GM23338 (cell line): ENCODE measurements at regions not wholly inside any gene's neighbourhood (a gene's known extent, or its start where the extent isn't known, plus 50 kb on each side); places are given as distances from the start of the nearest gene placed in this dataset.

Source experiments
- ATAC-seq: fragments of 200-7000 bp; cut with Tn5 transposase; 3 replicates; pipeline ENCODE4 v1.9.1; 2020
- DNase-seq: peaks from one replicate; pipeline ENCODE4 v3.0.0-alpha.2; 2015; ENCODE audit warnings: low spot score
- H2AFZ ChIP-seq: fragments of 200-600 bp; sonication (generic); 2 replicates; pipeline ENCODE4 v1.8.0; 2016; ENCODE audit warnings: antibody characterized with exemption, mild to moderate bottlenecking, moderate library complexity
- H3F3A ChIP-seq: fragments of 200-600 bp; sonication (generic); replicated peaks from 2 replicates; pipeline ENCODE4 v1.8.0; 2017; ENCODE audit warnings: antibody characterized with exemption, mixed run types, low read depth
- H3K27ac ChIP-seq: fragments of 200-600 bp; sonication (generic); 2 replicates; pipeline ENCODE4 v1.6.1; 2016; ENCODE audit warnings: low read depth
- H3K27me3 ChIP-seq: fragments of 200-600 bp; sonication (generic); 2 replicates; pipeline ENCODE4 v1.8.0; 2016; ENCODE audit warnings: mild to moderate bottlenecking, mixed run types, moderate library complexity; ENCODE audit not compliant: insufficient read depth
- H3K36me3 ChIP-seq: fragments of 200-600 bp; sonication (generic); 2 replicates; pipeline ENCODE4 v1.8.0; 2016; ENCODE audit warnings: mild to moderate bottlenecking; ENCODE audit not compliant: insufficient read depth
- H3K4me1 ChIP-seq: fragments of 200-600 bp; sonication (generic); 2 replicates; pipeline ENCODE4 v1.8.0; 2016; ENCODE audit warnings: mild to moderate bottlenecking, moderate library complexity; ENCODE audit not compliant: insufficient read depth
- H3K4me2 ChIP-seq: fragments of 200-600 bp; sonication (generic); 2 replicates; pipeline ENCODE4 v1.7.1; 2017; ENCODE audit warnings: mixed run types
- H3K4me3 ChIP-seq: fragments of 200-600 bp; sonication (generic); 2 replicates; pipeline ENCODE4 v1.6.1; 2016; ENCODE audit warnings: mixed run types
- H3K79me2 ChIP-seq: fragments of 200-600 bp; sonication (generic); replicated peaks from 2 replicates; pipeline ENCODE4 v1.8.0; 2017; ENCODE audit warnings: mild to moderate bottlenecking; ENCODE audit not compliant: insufficient read depth
- H3K9me2 ChIP-seq: fragments of 200-600 bp; sonication (generic); 2 replicates; pipeline ENCODE4 v1.8.0; 2017; ENCODE audit not compliant: insufficient read depth
- H4K20me1 ChIP-seq: fragments of 200-600 bp; sonication (generic); replicated peaks from 2 replicates; pipeline ENCODE4 v1.8.0; 2017; ENCODE audit warnings: mild to moderate bottlenecking; ENCODE audit not compliant: insufficient read depth
- H3K27ac Mint-ChIP-seq: 2 replicates; pipeline ENCODE4 v1.8.0; 2020; ENCODE audit warnings: inconsistent platforms, mild to moderate bottlenecking, moderate library complexity, mixed read lengths
- H3K27me3 Mint-ChIP-seq: 3 replicates; pipeline ENCODE4 v1.8.0; 2022; ENCODE audit warnings: low read depth, mild to moderate bottlenecking, moderate library complexity, mixed read lengths, inconsistent platforms; ENCODE audit not compliant: insufficient read depth, poor library complexity
- H3K36me3 Mint-ChIP-seq: 3 replicates; pipeline ENCODE4 v1.8.0; 2021; ENCODE audit warnings: low read depth, mild to moderate bottlenecking, inconsistent platforms, moderate library complexity, mixed read lengths
- H3K4me1 Mint-ChIP-seq: 3 replicates; pipeline ENCODE4 v1.8.0; 2020; ENCODE audit warnings: mild to moderate bottlenecking, inconsistent platforms, mixed read lengths
- H3K4me3 Mint-ChIP-seq: 3 replicates; pipeline ENCODE4 v1.8.0; 2021; ENCODE audit warnings: moderate library complexity, mild to moderate bottlenecking, inconsistent platforms, mixed read lengths
- H3K9me3 Mint-ChIP-seq: 3 replicates; pipeline ENCODE4 v1.8.0; 2020; ENCODE audit warnings: moderate library complexity, mild to moderate bottlenecking, inconsistent platforms, mixed read lengths
- CTCF ChIP-seq, 2 experiments: fragments of 200-600 bp in 1 of 2; sonication (generic) in 1 of 2; conservative IDR thresholded peaks; 2 replicates each; pipeline versions ENCODE4 v1.5.1 to v1.6.1; 2016 to 2017; ENCODE audit warnings: antibody characterized with exemption in 2 of 2, low read depth in 2 of 2, mild to moderate bottlenecking in 2 of 2, moderate library complexity in 1 of 2
- EZH2 ChIP-seq: fragments of 200-600 bp; sonication (generic); IDR thresholded peaks from one replicate; pipeline ENCODE4 v1.8.0; 2017; ENCODE audit warnings: antibody characterized with exemption, mild to moderate bottlenecking, low read depth; ENCODE audit not compliant: unreplicated experiment
- EZH2phosphoT487 ChIP-seq: fragments of 200-600 bp; sonication (generic); IDR thresholded peaks from one replicate; pipeline ENCODE4 v1.8.1; 2018; ENCODE audit warnings: antibody characterized with exemption; ENCODE audit not compliant: unreplicated experiment
- JUNB ChIP-seq: IDR thresholded peaks from one replicate; pipeline ENCODE4 v1.6.1; 2016; ENCODE audit warnings: antibody characterized with exemption; ENCODE audit not compliant: unreplicated experiment
- NANOG ChIP-seq: IDR thresholded peaks from 2 replicates; pipeline ENCODE4 v1.6.1; 2016; ENCODE audit warnings: antibody characterized with exemption, borderline replicate concordance
- STAT1 ChIP-seq: IDR thresholded peaks from one replicate; pipeline ENCODE4 v1.6.1; 2016; ENCODE audit warnings: antibody characterized with exemption; ENCODE audit not compliant: unreplicated experiment
- ZNF331 ChIP-seq: fragments of 250-450 bp; sonication (Bioruptor Pico); IDR thresholded peaks from 2 replicates; pipeline ENCODE4 v1.5.0; 2020; ENCODE audit warnings: low read depth, mild to moderate bottlenecking, moderate library complexity
- TF ChIP-seq, protein P1 (sequence below): IDR thresholded peaks from one replicate; pipeline ENCODE4 v1.6.1; 2018; ENCODE audit warnings: antibody characterized with exemption; ENCODE audit not compliant: unreplicated experiment

- peaks cover 18% of the 10 kb centered on the region for H3K4me1 Mint-ChIP-seq
- TF ChIP-seq STAT1 (no peak), CTCF (conservative IDR thresholded peaks at IDR 0.05; ENCODE audit: low read depth in 2 of 2) (peak; percentile 25 to 65)
- no peak overlapping the region for H3K4me2 ChIP-seq
- no peaks in the 10 kb centered on the region for H4K20me1 ChIP-seq
- no peaks in the 10 kb centered on the region for H3F3A ChIP-seq
- no peak overlapping the region for H3K4me3 ChIP-seq
- H3K27me3 Mint-ChIP-seq: no peaks in the 10 kb centered on the region
- H2AFZ ChIP-seq: no peak overlapping the region
- no peaks in the 10 kb centered on the region for H3K9me2 ChIP-seq
- H3K4me1 ChIP-seq: peaks cover 13% of the 10 kb centered on the region
- H3K36me3 Mint-ChIP-seq: no peaks in the 10 kb centered on the region
- no peaks in the 10 kb centered on the region for H3K27me3 ChIP-seq
- H3K79me2 ChIP-seq: no peaks in the 10 kb centered on the region
- no peaks in the 10 kb centered on the region for H3K36me3 ChIP-seq
- no peak overlapping the region for H3K27ac ChIP-seq
- H3K9me3 Mint-ChIP-seq: no peaks in the 10 kb centered on the region
- peak; percentile 49 for ATAC-seq
- DNase-seq: peak; percentile 62
- H3K27ac Mint-ChIP-seq: no peak overlapping the region
- no peak overlapping the region for H3K4me3 Mint-ChIP-seq
Measured at GRCh38 chr12:24595652-24596235, 353.2 kb downstream of the BCAT1 start.

GRCh38 chr12:24591715-24592440 is 357.0 kb downstream of the BCAT1 start:
- H3K9me3 Mint-ChIP-seq: no peaks in the 10 kb centered on the region
- H3K27ac ChIP-seq: no peak overlapping the region
- no peak overlapping the region for H3K4me3 Mint-ChIP-seq
- no peak for DNase-seq
- H3K4me1 ChIP-seq: peaks cover 15% of the 10 kb centered on the region
- no peaks in the 10 kb centered on the region for H3K36me3 ChIP-seq
- H3K27me3 ChIP-seq: no peaks in the 10 kb centered on the region
- no peak for ATAC-seq
- peaks cover 27% of the 10 kb centered on the region for H3K4me1 Mint-ChIP-seq
- H3K36me3 Mint-ChIP-seq: no peaks in the 10 kb centered on the region
- no peak overlapping the region; the same call in 1 of the 2 replicates for H3K27ac Mint-ChIP-seq
- H3K27me3 Mint-ChIP-seq: no peaks in the 10 kb centered on the region
- H3K4me2 ChIP-seq: peak overlapping the region; percentile 53; the same call in 1 of the 2 replicates
- H3K4me3 ChIP-seq: no peak overlapping the region
- H3K9me2 ChIP-seq: no peaks in the 10 kb centered on the region
- no peaks in the 10 kb centered on the region for H4K20me1 ChIP-seq
- no peaks in the 10 kb centered on the region for H3K79me2 ChIP-seq
- no peak overlapping the region for H2AFZ ChIP-seq
- no peaks in the 10 kb centered on the region for H3F3A ChIP-seq
- TF ChIP-seq EZH2phosphoT487: no peak
- TF ChIP-seq JUNB: no peak
- no peak for TF ChIP-seq EZH2
- TF ChIP-seq NANOG: no peak
- no peak for TF ChIP-seq ZNF331 (CRISPR knock-in tag)
- TF ChIP-seq, protein P1, sequence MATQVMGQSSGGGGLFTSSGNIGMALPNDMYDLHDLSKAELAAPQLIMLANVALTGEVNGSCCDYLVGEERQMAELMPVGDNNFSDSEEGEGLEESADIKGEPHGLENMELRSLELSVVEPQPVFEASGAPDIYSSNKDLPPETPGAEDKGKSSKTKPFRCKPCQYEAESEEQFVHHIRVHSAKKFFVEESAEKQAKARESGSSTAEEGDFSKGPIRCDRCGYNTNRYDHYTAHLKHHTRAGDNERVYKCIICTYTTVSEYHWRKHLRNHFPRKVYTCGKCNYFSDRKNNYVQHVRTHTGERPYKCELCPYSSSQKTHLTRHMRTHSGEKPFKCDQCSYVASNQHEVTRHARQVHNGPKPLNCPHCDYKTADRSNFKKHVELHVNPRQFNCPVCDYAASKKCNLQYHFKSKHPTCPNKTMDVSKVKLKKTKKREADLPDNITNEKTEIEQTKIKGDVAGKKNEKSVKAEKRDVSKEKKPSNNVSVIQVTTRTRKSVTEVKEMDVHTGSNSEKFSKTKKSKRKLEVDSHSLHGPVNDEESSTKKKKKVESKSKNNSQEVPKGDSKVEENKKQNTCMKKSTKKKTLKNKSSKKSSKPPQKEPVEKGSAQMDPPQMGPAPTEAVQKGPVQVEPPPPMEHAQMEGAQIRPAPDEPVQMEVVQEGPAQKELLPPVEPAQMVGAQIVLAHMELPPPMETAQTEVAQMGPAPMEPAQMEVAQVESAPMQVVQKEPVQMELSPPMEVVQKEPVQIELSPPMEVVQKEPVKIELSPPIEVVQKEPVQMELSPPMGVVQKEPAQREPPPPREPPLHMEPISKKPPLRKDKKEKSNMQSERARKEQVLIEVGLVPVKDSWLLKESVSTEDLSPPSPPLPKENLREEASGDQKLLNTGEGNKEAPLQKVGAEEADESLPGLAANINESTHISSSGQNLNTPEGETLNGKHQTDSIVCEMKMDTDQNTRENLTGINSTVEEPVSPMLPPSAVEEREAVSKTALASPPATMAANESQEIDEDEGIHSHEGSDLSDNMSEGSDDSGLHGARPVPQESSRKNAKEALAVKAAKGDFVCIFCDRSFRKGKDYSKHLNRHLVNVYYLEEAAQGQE: no peak
- no peak for TF ChIP-seq CTCF (conservative IDR thresholded peaks at IDR 0.05; ENCODE audit: low read depth in 2 of 2)
